OCI-LY7 (cell line): ENCODE measurements at regions not wholly inside any gene's neighbourhood (a gene's known extent, or its start where the extent isn't known, plus 50 kb on each side); places are given as distances from the start of the nearest gene placed in this dataset.

Experiments
- BruUV-seq: library from RNA; stranded (reverse); fragments of 400-500 nt; replicated peaks from 2 replicates; lab custom pipeline; 2021; lab: Mats Ljungman, UMichigan
- CTCF ChIA-PET: fragments of 300-600 bp; sonication (Branson Sonifier 250); formaldehyde crosslinking; loops from one replicate; lab custom pipeline; 2022; ENCODE audit warnings: antibody characterized with exemption; ENCODE audit not compliant: unreplicated experiment; lab: Charles Lee
- POLR2A ChIA-PET: fragments of 300-600 bp; sonication (Branson Sonifier 250); formaldehyde crosslinking; loops from one replicate; lab custom pipeline; 2022; ENCODE audit warnings: antibody characterized with exemption; lab: Charles Lee
- DNase-seq: peaks from one replicate; pipeline ENCODE4 v3.0.0-alpha.2; 2015; ENCODE audit warnings: low spot score
- H2AFZ ChIP-seq: fragments of 200-600 bp; sonication (generic), shearing (Covaris generic); 2 replicates; pipeline ENCODE4 v1.6.1; 2014; ENCODE audit warnings: mild to moderate bottlenecking, antibody characterized with exemption, low read length, moderate library complexity
- H3K27ac ChIP-seq: fragments of 200-600 bp; sonication (generic); 2 replicates; pipeline ENCODE4 v1.5.1; 2014; ENCODE audit warnings: mixed run types, low read depth, mild to moderate bottlenecking, moderate library complexity, low read length, inconsistent platforms; ENCODE audit not compliant: poor library complexity, severe bottlenecking
- H3K36me3 ChIP-seq: fragments of 200-600 bp; sonication (generic); 2 replicates; pipeline ENCODE4 v1.6.1; 2014; ENCODE audit warnings: mild to moderate bottlenecking, antibody characterized with exemption, low read length, moderate library complexity, mixed read lengths; ENCODE audit not compliant: insufficient read depth
- H3K4me1 ChIP-seq: fragments of 200-600 bp; sonication (generic); 2 replicates; pipeline ENCODE4 v1.5.1; 2014; ENCODE audit warnings: mild to moderate bottlenecking, low read length; ENCODE audit not compliant: insufficient read depth, poor library complexity, severe bottlenecking
- H3K4me2 ChIP-seq: fragments of 200-600 bp; sonication (generic); 2 replicates; pipeline ENCODE4 v1.6.1; 2014; ENCODE audit warnings: mild to moderate bottlenecking, low read length
- H3K4me3 ChIP-seq: fragments of 200-600 bp; sonication (generic); 2 replicates; pipeline ENCODE4 v1.5.1; 2014; ENCODE audit warnings: mild to moderate bottlenecking, low read depth, low read length; ENCODE audit not compliant: poor library complexity, severe bottlenecking
- H3K79me2 ChIP-seq: fragments of 200-600 bp; sonication (generic); 2 replicates; pipeline ENCODE4 v1.6.1; 2016; ENCODE audit warnings: low read depth, mild to moderate bottlenecking, low read length, moderate library complexity, mixed read lengths; ENCODE audit not compliant: insufficient read depth
- H3K9me2 ChIP-seq: fragments of 200-600 bp; sonication (generic); 2 replicates; pipeline ENCODE4 v1.6.1; 2016; ENCODE audit warnings: mild to moderate bottlenecking, low read length, mixed read lengths; ENCODE audit not compliant: insufficient read depth
- H3K9me3 ChIP-seq: fragments of 200-600 bp; sonication (generic); 2 replicates; pipeline ENCODE4 v1.6.1; 2014; ENCODE audit warnings: mild to moderate bottlenecking, mixed run types, low read length, mixed read lengths
- H4K20me1 ChIP-seq: fragments of 200-600 bp; sonication (generic); 2 replicates; pipeline ENCODE4 v1.6.1; 2014; ENCODE audit warnings: mild to moderate bottlenecking, antibody characterized with exemption, low read length, moderate library complexity, mixed read lengths; ENCODE audit not compliant: insufficient read depth
- EZH2phosphoT487 ChIP-seq: fragments of 200-600 bp; sonication (generic); IDR thresholded peaks from 2 replicates; pipeline ENCODE4 v1.6.1; 2018; ENCODE audit warnings: low read depth, borderline replicate concordance, mild to moderate bottlenecking, mixed run types, antibody characterized with exemption, low read length, moderate library complexity, mixed read lengths
- intact Hi-C: fragments of 100-400 bp; cut with micrococcal nuclease; formaldehyde crosslinking; loops from one replicate; pipeline ENCODE4 v1.10.0; 2022; ENCODE audit not compliant: unreplicated experiment
- TF ChIP-seq, protein P1 (sequence below): fragments of 200-600 bp; sonication (generic); conservative IDR thresholded peaks from 2 replicates; pipeline ENCODE4 v1.5.1; 2014; ENCODE audit warnings: mild to moderate bottlenecking, antibody characterized with exemption, low read length, moderate library complexity, mixed read lengths

DNA sequence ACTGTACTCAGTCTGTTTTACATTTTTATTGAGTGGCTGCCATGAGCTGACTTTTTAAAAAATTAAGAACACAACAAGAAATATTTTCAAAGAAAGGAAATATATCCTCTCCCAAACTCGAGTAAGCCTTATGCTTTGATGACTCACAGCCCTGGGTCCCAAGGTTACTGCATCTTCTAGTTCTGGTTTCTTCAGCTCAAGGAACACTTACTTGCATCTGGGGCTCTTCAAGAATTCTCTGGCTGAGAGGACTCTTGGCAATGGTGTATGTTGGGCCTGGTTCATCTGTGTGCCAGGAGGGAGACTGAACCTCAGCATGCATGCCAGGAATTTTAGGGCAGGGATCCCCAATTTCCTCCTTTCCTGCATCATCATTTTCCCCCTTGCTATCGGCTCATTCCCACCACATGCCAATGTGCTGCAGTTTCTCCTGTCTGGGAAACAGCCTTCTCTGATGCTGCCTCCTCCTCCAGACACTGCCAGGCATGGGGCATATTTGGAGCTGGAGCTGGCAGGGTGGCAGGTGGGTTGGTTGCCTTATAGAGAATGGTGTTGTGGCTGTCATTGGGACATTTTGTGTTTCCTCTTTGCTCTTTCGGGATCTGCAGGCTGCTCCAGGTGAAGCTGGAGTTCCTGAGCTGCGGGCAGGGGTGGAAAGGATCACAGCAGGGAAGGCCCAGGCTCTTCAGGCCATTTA, 192.2 kb upstream of the HS6ST1 start:
- BruUV-seq = no TSS peak
- POLR2A ChIA-PET = no interaction called here
- no peaks in the 10 kb centered on the region for H3K9me3 ChIP-seq
- no peak overlapping the region for H3K27ac ChIP-seq
- no peak overlapping the region for H2AFZ ChIP-seq
- TF ChIP-seq EZH2phosphoT487 = no peak
- TF ChIP-seq, protein P1, sequence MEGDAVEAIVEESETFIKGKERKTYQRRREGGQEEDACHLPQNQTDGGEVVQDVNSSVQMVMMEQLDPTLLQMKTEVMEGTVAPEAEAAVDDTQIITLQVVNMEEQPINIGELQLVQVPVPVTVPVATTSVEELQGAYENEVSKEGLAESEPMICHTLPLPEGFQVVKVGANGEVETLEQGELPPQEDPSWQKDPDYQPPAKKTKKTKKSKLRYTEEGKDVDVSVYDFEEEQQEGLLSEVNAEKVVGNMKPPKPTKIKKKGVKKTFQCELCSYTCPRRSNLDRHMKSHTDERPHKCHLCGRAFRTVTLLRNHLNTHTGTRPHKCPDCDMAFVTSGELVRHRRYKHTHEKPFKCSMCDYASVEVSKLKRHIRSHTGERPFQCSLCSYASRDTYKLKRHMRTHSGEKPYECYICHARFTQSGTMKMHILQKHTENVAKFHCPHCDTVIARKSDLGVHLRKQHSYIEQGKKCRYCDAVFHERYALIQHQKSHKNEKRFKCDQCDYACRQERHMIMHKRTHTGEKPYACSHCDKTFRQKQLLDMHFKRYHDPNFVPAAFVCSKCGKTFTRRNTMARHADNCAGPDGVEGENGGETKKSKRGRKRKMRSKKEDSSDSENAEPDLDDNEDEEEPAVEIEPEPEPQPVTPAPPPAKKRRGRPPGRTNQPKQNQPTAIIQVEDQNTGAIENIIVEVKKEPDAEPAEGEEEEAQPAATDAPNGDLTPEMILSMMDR = no peak
- no peaks in the 10 kb centered on the region for H4K20me1 ChIP-seq
- no peaks in the 10 kb centered on the region for H3K9me2 ChIP-seq
- H3K4me3 ChIP-seq = no peak overlapping the region
- H3K36me3 ChIP-seq = no peaks in the 10 kb centered on the region
- no peak overlapping the region for H3K4me2 ChIP-seq
- peaks cover 9% of the 10 kb centered on the region for H3K4me1 ChIP-seq
- DNase-seq = no peak
- intact Hi-C loops = no loop called here
- CTCF ChIA-PET = no interaction called here
- no peaks in the 10 kb centered on the region for H3K79me2 ChIP-seq

DNA sequence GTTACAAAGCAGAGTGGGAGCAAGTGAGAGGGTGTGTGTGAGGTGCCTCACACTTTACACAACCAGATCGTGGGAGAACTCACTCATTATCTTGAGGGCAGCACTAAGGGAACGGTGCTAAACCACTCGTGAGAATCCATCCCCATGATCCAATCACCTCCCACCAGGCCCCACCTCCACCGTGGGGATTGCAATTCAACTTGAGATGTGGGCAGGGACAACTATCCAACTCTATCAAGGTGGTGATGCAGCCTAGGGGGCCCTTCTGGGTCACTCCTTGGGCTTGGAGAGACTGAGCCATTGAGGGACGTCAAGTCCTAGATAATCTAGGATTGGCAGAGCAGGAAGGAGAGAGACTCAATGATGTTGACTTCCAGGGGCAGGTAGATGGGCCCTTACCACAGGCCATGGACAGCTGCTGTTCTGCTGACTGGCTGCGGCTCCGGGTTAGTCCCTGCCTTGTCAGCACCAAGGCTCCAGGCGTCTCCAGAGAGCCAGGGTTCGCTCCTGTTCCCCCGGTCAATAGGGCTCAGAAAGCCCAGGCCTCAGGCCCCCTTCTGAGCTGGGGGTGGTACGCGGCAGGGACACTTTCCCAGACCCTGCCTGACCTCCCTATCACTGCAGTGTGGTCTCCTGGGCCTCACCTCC, 193.2 kb upstream of the HS6ST1 start:
- no peaks in the 10 kb centered on the region for H3K9me3 ChIP-seq
- H4K20me1 ChIP-seq = no peaks in the 10 kb centered on the region
- H3K79me2 ChIP-seq = no peaks in the 10 kb centered on the region
- H3K36me3 ChIP-seq = no peaks in the 10 kb centered on the region
- ChIA-PET POLR2A (no interaction called here), CTCF (no interaction called here)
- H3K4me1 ChIP-seq = peaks cover 9% of the 10 kb centered on the region
- H3K27ac ChIP-seq = no peak overlapping the region
- intact Hi-C loops = no loop called here
- TF ChIP-seq, protein P1 = no peak
- TF ChIP-seq EZH2phosphoT487 = no peak
- DNase-seq = no peak
- no peak overlapping the region for H3K4me2 ChIP-seq
- H3K9me2 ChIP-seq = no peaks in the 10 kb centered on the region
- no TSS peak for BruUV-seq
- H2AFZ ChIP-seq = no peak overlapping the region
- no peak overlapping the region for H3K4me3 ChIP-seq
